ENCODE measurements at regions not wholly inside any gene's neighbourhood (a gene's known extent, or its start where the extent isn't known, plus 50 kb on each side); places are given as distances from the start of the nearest gene placed in this dataset.

DNA sequence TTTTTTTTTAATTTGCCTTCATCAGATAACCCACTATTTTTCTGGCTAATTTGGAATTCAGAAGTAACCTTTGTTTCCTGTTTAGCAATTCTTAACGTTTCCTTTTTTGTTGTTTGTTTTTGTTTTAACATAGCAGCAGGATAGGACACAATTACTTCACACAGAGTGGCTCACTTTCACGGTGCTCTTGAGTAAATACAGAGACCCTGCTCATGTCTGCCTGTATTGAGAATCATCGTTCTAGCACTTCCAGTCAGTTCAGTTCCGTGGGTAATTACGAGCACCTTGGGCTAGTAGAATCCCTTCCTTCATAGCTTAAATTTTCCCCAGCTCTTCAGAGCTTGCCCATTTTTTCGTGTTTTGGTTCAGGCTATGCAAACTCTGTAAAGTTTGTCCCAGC, 1225.4 kb upstream of the LRRTM1 start:
- no peak for TF ChIP-seq PML (IDR thresholded peaks at IDR 0.05; ENCODE audit: low read length)
- TF ChIP-seq MXI1 (IDR thresholded peaks at IDR 0.05; ENCODE audit: low read depth, low read length) = no peak
- TF ChIP-seq MAX (IDR thresholded peaks at IDR 0.05; ENCODE audit: low read depth, low read length) = no peak
- TF ChIP-seq, protein P1, sequence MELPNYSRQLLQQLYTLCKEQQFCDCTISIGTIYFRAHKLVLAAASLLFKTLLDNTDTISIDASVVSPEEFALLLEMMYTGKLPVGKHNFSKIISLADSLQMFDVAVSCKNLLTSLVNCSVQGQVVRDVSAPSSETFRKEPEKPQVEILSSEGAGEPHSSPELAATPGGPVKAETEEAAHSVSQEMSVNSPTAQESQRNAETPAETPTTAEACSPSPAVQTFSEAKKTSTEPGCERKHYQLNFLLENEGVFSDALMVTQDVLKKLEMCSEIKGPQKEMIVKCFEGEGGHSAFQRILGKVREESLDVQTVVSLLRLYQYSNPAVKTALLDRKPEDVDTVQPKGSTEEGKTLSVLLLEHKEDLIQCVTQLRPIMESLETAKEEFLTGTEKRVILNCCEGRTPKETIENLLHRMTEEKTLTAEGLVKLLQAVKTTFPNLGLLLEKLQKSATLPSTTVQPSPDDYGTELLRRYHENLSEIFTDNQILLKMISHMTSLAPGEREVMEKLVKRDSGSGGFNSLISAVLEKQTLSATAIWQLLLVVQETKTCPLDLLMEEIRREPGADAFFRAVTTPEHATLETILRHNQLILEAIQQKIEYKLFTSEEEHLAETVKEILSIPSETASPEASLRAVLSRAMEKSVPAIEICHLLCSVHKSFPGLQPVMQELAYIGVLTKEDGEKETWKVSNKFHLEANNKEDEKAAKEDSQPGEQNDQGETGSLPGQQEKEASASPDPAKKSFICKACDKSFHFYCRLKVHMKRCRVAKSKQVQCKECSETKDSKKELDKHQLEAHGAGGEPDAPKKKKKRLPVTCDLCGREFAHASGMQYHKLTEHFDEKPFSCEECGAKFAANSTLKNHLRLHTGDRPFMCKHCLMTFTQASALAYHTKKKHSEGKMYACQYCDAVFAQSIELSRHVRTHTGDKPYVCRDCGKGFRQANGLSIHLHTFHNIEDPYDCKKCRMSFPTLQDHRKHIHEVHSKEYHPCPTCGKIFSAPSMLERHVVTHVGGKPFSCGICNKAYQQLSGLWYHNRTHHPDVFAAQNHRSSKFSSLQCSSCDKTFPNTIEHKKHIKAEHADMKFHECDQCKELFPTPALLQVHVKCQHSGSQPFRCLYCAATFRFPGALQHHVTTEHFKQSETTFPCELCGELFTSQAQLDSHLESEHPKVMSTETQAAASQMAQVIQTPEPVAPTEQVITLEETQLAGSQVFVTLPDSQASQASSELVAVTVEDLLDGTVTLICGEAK (IDR thresholded peaks at IDR 0.05; ENCODE audit: borderline replicate concordance) = no peak
- no peak for TF ChIP-seq STAT3 (IDR thresholded peaks at IDR 0.05; ENCODE audit: low read depth, low read length)
- TF ChIP-seq MEF2A (IDR thresholded peaks at IDR 0.05; ENCODE audit: insufficient read depth, low read depth, low read length) = no peak
- TF ChIP-seq HDAC6 (IDR thresholded peaks at IDR 0.05; ENCODE audit: unreplicated experiment) = no peak
- TF ChIP-seq, protein P2, sequence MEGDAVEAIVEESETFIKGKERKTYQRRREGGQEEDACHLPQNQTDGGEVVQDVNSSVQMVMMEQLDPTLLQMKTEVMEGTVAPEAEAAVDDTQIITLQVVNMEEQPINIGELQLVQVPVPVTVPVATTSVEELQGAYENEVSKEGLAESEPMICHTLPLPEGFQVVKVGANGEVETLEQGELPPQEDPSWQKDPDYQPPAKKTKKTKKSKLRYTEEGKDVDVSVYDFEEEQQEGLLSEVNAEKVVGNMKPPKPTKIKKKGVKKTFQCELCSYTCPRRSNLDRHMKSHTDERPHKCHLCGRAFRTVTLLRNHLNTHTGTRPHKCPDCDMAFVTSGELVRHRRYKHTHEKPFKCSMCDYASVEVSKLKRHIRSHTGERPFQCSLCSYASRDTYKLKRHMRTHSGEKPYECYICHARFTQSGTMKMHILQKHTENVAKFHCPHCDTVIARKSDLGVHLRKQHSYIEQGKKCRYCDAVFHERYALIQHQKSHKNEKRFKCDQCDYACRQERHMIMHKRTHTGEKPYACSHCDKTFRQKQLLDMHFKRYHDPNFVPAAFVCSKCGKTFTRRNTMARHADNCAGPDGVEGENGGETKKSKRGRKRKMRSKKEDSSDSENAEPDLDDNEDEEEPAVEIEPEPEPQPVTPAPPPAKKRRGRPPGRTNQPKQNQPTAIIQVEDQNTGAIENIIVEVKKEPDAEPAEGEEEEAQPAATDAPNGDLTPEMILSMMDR (IDR thresholded peaks at IDR 0.05 in 2 of 3, conservative IDR thresholded peaks at IDR 0.05 in 1 of 3; ENCODE audit: control insufficient read depth in 2 of 3, extremely low read depth in 1 of 3, insufficient read depth in 1 of 3, low read depth in 3 of 3, low read length in 3 of 3) = no peak
